NCI-H524 treated with DMSO at 0.1 percent for 48 hours (cell line): ENCODE measurements at regions not wholly inside any gene's neighbourhood (a gene's known extent, or its start where the extent isn't known, plus 50 kb on each side); places are given as distances from the start of the nearest gene placed in this dataset.
"Not testable (repeated sequence)": the region's sequence is repeated elsewhere in the genome, so short reads cannot be mapped to it uniquely, and the experiment has no call there.

ENCODE experiments used
- DNase-seq: peaks from one replicate; lab custom pipeline; 2025; lab: John Stamatoyannopoulos, UW

GRCh38 chr15:95078003-95078402 is 846.6 kb downstream of the MCTP2 start:
- DNase-seq: no peak

- not testable (repeated sequence) for DNase-seq
These were observed 848.9 kb downstream of the MCTP2 start for GRCh38 chr15:95080228-95080627.

- peak; percentile 6 for DNase-seq
These were observed 853.7 kb downstream of the MCTP2 start for GRCh38 chr15:95085056-95085455.

- no peak for DNase-seq
These were observed 855.3 kb downstream of the MCTP2 start for GRCh38 chr15:95086531-95087252.

GRCh38 chr15:95087253-95087609 is 855.9 kb downstream of the MCTP2 start:
- DNase-seq: no peak

GRCh38 chr15:95091444-95091843 is 860.1 kb downstream of the MCTP2 start:
- no peak for DNase-seq

GRCh38 chr15:95095250-95095649 is 863.9 kb downstream of the MCTP2 start:
- no peak for DNase-seq

- DNase-seq: no peak
These were observed 865.3 kb downstream of the MCTP2 start for GRCh38 chr15:95096651-95097050.

- no peak for DNase-seq
These were observed 866.0 kb downstream of the MCTP2 start for GRCh38 chr15:95097361-95097760.

GRCh38 chr15:95105229-95105628 is 873.9 kb downstream of the MCTP2 start:
- no peak for DNase-seq

- no peak for DNase-seq
These were observed 875.4 kb downstream of the MCTP2 start for GRCh38 chr15:95106801-95107200.

GRCh38 chr15:95108673-95109072 is 877.3 kb downstream of the MCTP2 start:
- DNase-seq: no peak

GRCh38 chr15:95111969-95112368 is 880.6 kb downstream of the MCTP2 start:
- DNase-seq: no peak

- no peak for DNase-seq
These were observed 881.7 kb downstream of the MCTP2 start for GRCh38 chr15:95113041-95113440.

- no peak for DNase-seq
These were observed 887.8 kb downstream of the MCTP2 start for GRCh38 chr15:95119041-95119610.

GRCh38 chr15:95120595-95120994 is 889.2 kb downstream of the MCTP2 start:
- no peak for DNase-seq

GRCh38 chr15:95121191-95121590 is 889.8 kb downstream of the MCTP2 start:
- no peak for DNase-seq

- no peak for DNase-seq
These were observed 894.4 kb downstream of the MCTP2 start for GRCh38 chr15:95125803-95126202.

- no peak for DNase-seq
These were observed 896.0 kb downstream of the MCTP2 start for GRCh38 chr15:95127356-95127755.

- DNase-seq: no peak
These were observed 898.2 kb downstream of the MCTP2 start for GRCh38 chr15:95129574-95129973.

- no peak for DNase-seq
These were observed 899.8 kb downstream of the MCTP2 start for GRCh38 chr15:95131131-95131556.

GRCh38 chr15:95132774-95133173 is 901.4 kb downstream of the MCTP2 start:
- no peak for DNase-seq

- no peak for DNase-seq
These were observed 903.2 kb downstream of the MCTP2 start for GRCh38 chr15:95134431-95135110.
